ENCODE measurements at regions not wholly inside any gene's neighbourhood (a gene's known extent, or its start where the extent isn't known, plus 50 kb on each side); places are given as distances from the start of the nearest gene placed in this dataset.

- TF ChIP-seq CTCF (IDR thresholded peaks at IDR 0.05 in 8 of 11, conservative IDR thresholded peaks at IDR 0.05 in 3 of 11), result no peak
- no peak for TF ChIP-seq POLR2AphosphoS5 (IDR thresholded peaks at IDR 0.05)
Measured at GRCh38 chr2:220696280-220696669, 875.8 kb downstream of the EPHA4 start.
